GM21360 (cell line): ENCODE measurements at regions not wholly inside any gene's neighbourhood (a gene's known extent, or its start where the extent isn't known, plus 50 kb on each side); places are given as distances from the start of the nearest gene placed in this dataset.
A peak's percentile ranks its signal among the peaks of the same experiment; 100 is the strongest.
"Not testable (repeated sequence)": the region's sequence is repeated elsewhere in the genome, so short reads cannot be mapped to it uniquely, and the experiment has no call there.

Experiments
- ATAC-seq: cut with Tn5 transposase; IDR thresholded peaks from one replicate; pipeline ENCODE4 v1.9.1; 2021; ENCODE audit warnings: mild to moderate bottlenecking, moderate library complexity; ENCODE audit not compliant: unreplicated experiment

GRCh38 chr13:58474581-58474980 lies 843.0 kb downstream of the PCDH17 start:
- ATAC-seq, result no peak

- ATAC-seq, result no peak
Measured at GRCh38 chr13:58476206-58476918, 844.8 kb downstream of the PCDH17 start.

GRCh38 chr13:58478858-58479257 lies 847.3 kb downstream of the PCDH17 start:
- no peak for ATAC-seq

GRCh38 chr13:58480061-58480460 lies 848.5 kb downstream of the PCDH17 start:
- no peak for ATAC-seq

- no peak for ATAC-seq
Measured at GRCh38 chr13:58488251-58488650, 856.7 kb downstream of the PCDH17 start.

- no peak for ATAC-seq
Measured at GRCh38 chr13:58495668-58496067, 864.1 kb downstream of the PCDH17 start.

- no peak for ATAC-seq
Measured at GRCh38 chr13:58500938-58501337, 869.4 kb downstream of the PCDH17 start.

GRCh38 chr13:58504202-58504700 lies 872.7 kb downstream of the PCDH17 start:
- not testable (repeated sequence) for ATAC-seq

GRCh38 chr13:58505262-58505920 lies 873.8 kb downstream of the PCDH17 start:
- ATAC-seq, result not testable (repeated sequence)

- ATAC-seq, result no peak
Measured at GRCh38 chr13:58528351-58528750, 896.8 kb downstream of the PCDH17 start.

- ATAC-seq, result no peak
Measured at GRCh38 chr13:58531614-58532013, 900.1 kb downstream of the PCDH17 start.

- no peak for ATAC-seq
Measured at GRCh38 chr13:58542530-58542929, 911.0 kb downstream of the PCDH17 start.

- ATAC-seq, result no peak
Measured at GRCh38 chr13:58547419-58547818, 915.9 kb downstream of the PCDH17 start.

GRCh38 chr13:58566176-58566575 lies 934.6 kb downstream of the PCDH17 start:
- ATAC-seq, result no peak

- no peak for ATAC-seq
Measured at GRCh38 chr13:58573743-58574142, 942.2 kb downstream of the PCDH17 start.

- no peak for ATAC-seq
Measured at GRCh38 chr13:58574791-58575190, 943.2 kb downstream of the PCDH17 start.

GRCh38 chr13:58579468-58579867 lies 947.9 kb downstream of the PCDH17 start:
- ATAC-seq, result no peak

GRCh38 chr13:58583966-58584365 lies 952.4 kb downstream of the PCDH17 start:
- ATAC-seq, result no peak

GRCh38 chr13:58584610-58585009 lies 953.1 kb downstream of the PCDH17 start:
- no peak for ATAC-seq

- peak; percentile 99 for ATAC-seq
Measured at GRCh38 chr13:58587183-58587582, 955.6 kb downstream of the PCDH17 start.

GRCh38 chr13:58592052-58592451 lies 960.5 kb downstream of the PCDH17 start:
- no peak for ATAC-seq

GRCh38 chr13:58592786-58593185 lies 961.2 kb downstream of the PCDH17 start:
- no peak for ATAC-seq
